Breast epithelium (tissue), 3 donors: ENCODE measurements at regions not wholly inside any gene's neighbourhood (a gene's known extent, or its start where the extent isn't known, plus 50 kb on each side); places are given as distances from the start of the nearest gene placed in this dataset.

Experiments used
- CTCF ChIP-seq, 3 donors: fragments of 450-650 bp; IDR thresholded peaks; one replicate each; pipeline ENCODE4 v1.5.1; 2016 to 2017; ENCODE audit warnings: antibody characterized with exemption in 3 of 3, mild to moderate bottlenecking in 3 of 3, moderate library complexity in 3 of 3
- POLR2A ChIP-seq: fragments of 450-650 bp; IDR thresholded peaks from one replicate; pipeline ENCODE4 v1.6.1; 2016; ENCODE audit warnings: antibody characterized with exemption, mild to moderate bottlenecking, moderate library complexity

DNA sequence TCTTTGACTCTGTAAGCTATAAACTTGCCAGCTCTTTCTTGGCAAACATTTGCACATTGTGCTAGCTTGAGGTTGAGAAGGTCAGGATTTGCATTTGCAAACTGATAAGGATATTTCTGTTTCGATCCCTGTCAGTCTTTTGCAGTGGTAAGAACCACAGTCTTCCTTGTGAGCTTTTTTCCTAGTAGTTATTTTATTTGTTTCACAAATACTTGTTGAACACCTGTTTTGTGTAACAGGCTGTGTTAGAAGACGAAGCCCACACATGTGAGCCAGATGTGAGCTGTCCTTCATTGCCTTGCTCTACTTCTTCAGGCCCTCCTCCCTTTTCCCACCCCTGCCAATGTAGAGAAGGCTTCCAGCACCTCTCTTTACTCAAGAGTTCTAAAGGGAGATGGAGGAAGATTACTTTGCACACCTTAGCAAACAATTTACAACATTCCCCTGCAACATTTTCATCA, 327.0 kb upstream of the KLF4 start:
- TF ChIP-seq CTCF (IDR thresholded peaks at IDR 0.05), result no peak
- no peak for TF ChIP-seq POLR2A
